ENCODE measurements at regions not wholly inside any gene's neighbourhood (a gene's known extent, or its start where the extent isn't known, plus 50 kb on each side); places are given as distances from the start of the nearest gene placed in this dataset.

DNA sequence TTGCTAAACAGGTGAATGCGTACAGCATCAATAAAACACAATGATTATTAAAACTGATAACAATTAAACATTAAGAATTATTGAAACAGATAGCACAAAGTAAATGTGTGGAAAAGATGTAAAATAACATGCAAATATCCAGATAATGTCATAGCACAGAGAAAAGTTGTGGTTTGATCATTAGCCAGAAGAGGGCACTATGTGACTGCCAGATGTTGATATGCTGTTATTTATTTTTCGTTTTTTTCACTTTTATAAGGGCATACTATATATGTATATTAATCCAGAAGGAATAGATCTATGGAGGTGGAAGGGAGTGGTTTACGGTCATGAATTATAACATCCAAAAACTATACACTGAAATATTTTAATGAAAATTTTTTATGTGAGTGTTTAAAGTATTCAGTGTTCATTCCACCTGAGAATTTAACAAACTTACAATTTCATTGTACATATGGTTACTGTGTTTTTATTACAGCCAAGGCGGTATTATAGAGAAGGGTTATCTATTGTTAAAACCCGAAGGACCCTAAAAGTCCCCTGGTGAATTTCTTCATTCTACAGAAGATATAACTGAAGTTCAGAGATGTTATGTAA, 211.9 kb upstream of the UGT8 start:
- H3K27ac ChIP-seq, result no peak overlapping the region
- H3K4me3 ChIP-seq, result no peak overlapping the region
- no peaks in the 10 kb centered on the region for H3K4me1 ChIP-seq
- no peak for DNase-seq
- peaks cover 0 to 9% (median 0%) of the 10 kb centered on the region in 9 donors for H3K27me3 ChIP-seq
- ATAC-seq, result no peak
- no peaks in the 10 kb centered on the region for H3K9me3 ChIP-seq
- intact Hi-C loops (cut with DNase I), result loop anchor here (2.0 to 10.0 kb wide), 12 partner anchors 268 to 622 kb away; partner anchors contain the start of gene CAMK2D (in 1 of the 10)
- H3K36me3 ChIP-seq, result no peaks in the 10 kb centered on the region
- WGBS, 4 donors, result 27 to 36% (median 28%) methylated on average over 5 of the region's 5 CpGs
- TF ChIP-seq, protein P1, sequence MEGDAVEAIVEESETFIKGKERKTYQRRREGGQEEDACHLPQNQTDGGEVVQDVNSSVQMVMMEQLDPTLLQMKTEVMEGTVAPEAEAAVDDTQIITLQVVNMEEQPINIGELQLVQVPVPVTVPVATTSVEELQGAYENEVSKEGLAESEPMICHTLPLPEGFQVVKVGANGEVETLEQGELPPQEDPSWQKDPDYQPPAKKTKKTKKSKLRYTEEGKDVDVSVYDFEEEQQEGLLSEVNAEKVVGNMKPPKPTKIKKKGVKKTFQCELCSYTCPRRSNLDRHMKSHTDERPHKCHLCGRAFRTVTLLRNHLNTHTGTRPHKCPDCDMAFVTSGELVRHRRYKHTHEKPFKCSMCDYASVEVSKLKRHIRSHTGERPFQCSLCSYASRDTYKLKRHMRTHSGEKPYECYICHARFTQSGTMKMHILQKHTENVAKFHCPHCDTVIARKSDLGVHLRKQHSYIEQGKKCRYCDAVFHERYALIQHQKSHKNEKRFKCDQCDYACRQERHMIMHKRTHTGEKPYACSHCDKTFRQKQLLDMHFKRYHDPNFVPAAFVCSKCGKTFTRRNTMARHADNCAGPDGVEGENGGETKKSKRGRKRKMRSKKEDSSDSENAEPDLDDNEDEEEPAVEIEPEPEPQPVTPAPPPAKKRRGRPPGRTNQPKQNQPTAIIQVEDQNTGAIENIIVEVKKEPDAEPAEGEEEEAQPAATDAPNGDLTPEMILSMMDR (IDR thresholded peaks at IDR 0.05), result peak; percentile 37 to 75 (median 61)
- TF ChIP-seq POLR2A (IDR thresholded peaks at IDR 0.05), result no peak

DNA sequence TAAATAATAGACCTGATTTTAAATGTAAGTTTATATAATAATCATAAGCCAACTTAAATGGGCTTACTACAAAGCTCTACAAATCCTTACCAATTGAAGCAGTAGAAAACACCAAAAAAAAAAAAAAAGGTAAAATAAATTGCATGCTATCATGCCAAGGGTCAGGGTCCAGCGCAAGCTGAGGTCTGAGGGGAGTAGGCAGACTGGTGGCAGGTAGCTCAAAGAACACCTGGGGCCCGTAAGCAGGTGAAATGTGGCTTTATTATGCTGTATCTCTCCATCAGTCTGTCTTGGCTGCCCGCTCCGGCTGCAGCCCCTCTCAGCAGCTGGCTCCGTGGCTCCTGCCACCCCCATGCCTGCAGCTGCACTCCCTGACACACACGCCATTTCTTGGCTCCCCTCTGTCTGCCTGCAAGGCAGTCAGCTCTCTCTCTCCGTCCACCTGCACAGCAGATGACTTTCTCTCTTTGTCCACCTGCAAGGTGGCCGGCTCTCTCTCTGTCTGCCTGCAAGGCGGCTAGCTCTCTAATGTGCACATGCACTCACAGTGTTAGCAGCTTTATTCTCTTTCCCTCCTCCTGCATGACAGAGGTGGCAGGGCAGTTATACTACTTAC, 209.4 kb upstream of the UGT8 start:
- ATAC-seq, result no peak
- peak in 1 of 5 donors; percentile 44 for DNase-seq
- Histone ChIP-seq H3K4me1 (no peaks in the 10 kb centered on the region), H3K27ac (no peak overlapping the region), H3K36me3 (no peaks in the 10 kb centered on the region), H3K9me3 (no peaks in the 10 kb centered on the region), H3K27me3 (peaks cover 0 to 9% (median 0%) of the 10 kb centered on the region in 9 donors), H3K4me3 (no peak overlapping the region)
- TF ChIP-seq, protein P1 (IDR thresholded peaks at IDR 0.05), result no peak
- no peak for TF ChIP-seq POLR2A (IDR thresholded peaks at IDR 0.05)
- intact Hi-C loops (cut with DNase I), result loop anchor here in 9 of 10 donors (5.0 to 10.0 kb wide), 10 partner anchors 266 to 624 kb away; partner anchors contain the start of gene CAMK2D (in 1 of the 9)
- WGBS, 4 donors, result 70 to 87% (median 83%) methylated on average over 9 of the region's 9 CpGs

DNA sequence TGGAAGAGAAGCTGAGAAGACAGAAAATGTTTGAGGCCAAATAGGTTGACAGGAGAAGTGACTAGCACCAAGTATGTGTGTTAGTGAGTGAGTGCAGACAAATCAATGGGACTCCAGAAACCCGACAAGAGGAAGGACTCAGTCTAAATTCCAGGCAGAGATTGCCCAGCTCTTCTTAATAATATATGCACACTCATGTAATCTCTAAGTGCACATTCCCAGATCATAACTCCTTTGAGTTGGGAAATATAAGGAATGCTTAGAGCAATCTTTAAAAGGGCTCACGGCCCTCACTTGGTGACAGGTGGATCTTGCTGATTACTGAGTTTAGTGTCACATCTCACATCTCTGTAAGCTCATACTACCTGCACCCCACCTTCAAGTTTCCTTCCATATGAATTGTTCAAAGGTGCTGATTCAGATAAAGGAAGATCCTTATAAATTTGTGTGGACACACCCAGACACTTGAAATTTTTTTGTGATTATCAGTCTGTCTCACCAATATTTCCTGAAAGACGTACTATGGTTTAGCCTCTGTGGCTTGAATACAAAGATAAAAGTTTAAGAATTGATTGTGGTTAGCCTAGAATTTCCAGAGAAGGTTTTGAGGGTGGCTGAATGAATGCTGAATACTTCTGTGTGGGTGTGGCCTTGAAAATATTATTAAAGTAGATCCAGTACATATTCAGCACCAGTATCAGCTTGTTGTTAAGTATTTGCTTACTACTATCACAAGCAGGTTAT, 205.1 kb upstream of the UGT8 start:
- DNase-seq (no peak), ATAC-seq (no peak)
- TF ChIP-seq, protein P1 (IDR thresholded peaks at IDR 0.05), result no peak
- no peak for TF ChIP-seq POLR2A (IDR thresholded peaks at IDR 0.05)
- no peaks in the 10 kb centered on the region for H3K9me3 ChIP-seq
- 61 to 70% (median 67%) methylated on average over 3 of the region's 3 CpGs for WGBS, 4 donors
- H3K36me3 ChIP-seq, result no peaks in the 10 kb centered on the region
- H3K27me3 ChIP-seq, result peaks cover 0 to 9% (median 0%) of the 10 kb centered on the region in 9 donors
- intact Hi-C loops (cut with DNase I), result loop anchor here in 1 of 10 donors (10.0 kb wide), 1 partner anchor 261 kb away; no protein-coding TSS in a partner anchor
- H3K4me1 ChIP-seq, result no peaks in the 10 kb centered on the region
- no peak overlapping the region for H3K4me3 ChIP-seq
- H3K27ac ChIP-seq, result no peak overlapping the region

DNA sequence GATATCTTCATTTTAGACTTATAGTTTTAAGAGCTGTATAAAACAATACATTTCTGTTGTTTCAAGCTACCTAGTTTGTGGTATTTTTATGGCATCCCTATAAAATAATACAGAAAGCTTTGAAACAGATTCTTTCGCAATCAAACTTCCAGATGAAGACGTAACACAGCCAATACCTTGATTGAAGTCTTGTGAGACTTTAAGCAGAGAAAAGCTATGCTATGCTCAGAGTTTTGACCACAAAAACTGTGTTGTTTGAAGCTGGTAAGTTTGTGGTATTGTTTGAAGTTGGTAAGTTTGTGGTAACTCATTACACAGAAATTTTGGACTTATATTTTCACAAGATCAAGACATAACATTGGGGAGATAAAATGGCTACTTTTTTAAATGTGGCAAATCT, 201.8 kb upstream of the UGT8 start:
- peaks cover 0 to 5% (median 0%) of the 10 kb centered on the region in 9 donors for H3K27me3 ChIP-seq
- H3K4me1 ChIP-seq, result no peaks in the 10 kb centered on the region
- H3K27ac ChIP-seq, result no peak overlapping the region
- no peak for TF ChIP-seq POLR2A (IDR thresholded peaks at IDR 0.05)
- TF ChIP-seq, protein P1 (IDR thresholded peaks at IDR 0.05), result no peak
- H3K9me3 ChIP-seq, result no peaks in the 10 kb centered on the region
- 90 to 94% (median 92%) methylated on average over 2 of the region's 2 CpGs for WGBS, 4 donors
- intact Hi-C loops (cut with DNase I), result loop anchor here in 1 of 10 donors (10.0 kb wide), 1 partner anchor 258 kb away; no protein-coding TSS in a partner anchor
- H3K36me3 ChIP-seq, result no peaks in the 10 kb centered on the region
- no peak for DNase-seq
- no peak overlapping the region for H3K4me3 ChIP-seq
- no peak for ATAC-seq
